ENCODE measurements at regions not wholly inside any gene's neighbourhood (a gene's known extent, or its start where the extent isn't known, plus 50 kb on each side); places are given as distances from the start of the nearest gene placed in this dataset.
A peak's percentile ranks its signal among the peaks of the same experiment; 100 is the strongest.
"Not testable (repeated sequence)": the region's sequence is repeated elsewhere in the genome, so short reads cannot be mapped to it uniquely, and the experiment has no call there.

- H3K4me1 ChIP-seq (ENCODE audit: insufficient read depth); H3K27ac ChIP-seq (ENCODE audit: low read depth); H3K4me3 ChIP-seq (ENCODE audit: low read depth, low read length); H3K36me3 ChIP-seq (ENCODE audit: insufficient read depth): not testable (repeated sequence)
- WGBS = 69% methylated on average over 6 of the region's 7 CpGs
- DNase-seq (ENCODE audit: extremely low spot score) = peak; percentile 25
These were observed 524.2 kb downstream of the CWH43 start for GRCh38 chr4:49510238-49510637.

DNA sequence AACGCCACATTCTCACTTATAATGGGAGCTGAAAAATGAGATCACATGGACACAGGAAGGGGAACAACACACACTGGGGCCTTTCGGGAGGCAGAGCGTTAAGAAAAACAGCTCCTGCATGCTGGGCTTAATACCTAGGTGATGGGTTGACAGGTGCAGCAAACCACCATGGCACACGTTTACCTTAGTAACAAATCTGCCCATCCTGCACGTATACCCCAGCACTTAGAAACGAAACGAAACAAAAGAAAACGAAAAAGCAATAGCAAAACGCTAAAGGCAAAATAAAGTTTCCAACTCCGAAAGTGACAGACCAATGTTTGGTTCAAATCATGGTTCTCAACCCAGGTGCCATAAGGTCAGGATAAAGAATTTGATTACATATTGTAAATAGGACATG is 525.3 kb downstream of the CWH43 start:
- peak; percentile 2 for DNase-seq (ENCODE audit: extremely low spot score)
- 64% methylated on average over 10 of the region's 10 CpGs for WGBS
- not testable (repeated sequence) for H3K27ac ChIP-seq (ENCODE audit: low read depth); H3K4me3 ChIP-seq (ENCODE audit: low read depth, low read length); H3K36me3 ChIP-seq (ENCODE audit: insufficient read depth); H3K4me1 ChIP-seq (ENCODE audit: insufficient read depth)

GRCh38 chr4:49511881-49512491 is 525.9 kb downstream of the CWH43 start:
- not testable (repeated sequence) for H3K4me1 ChIP-seq (ENCODE audit: insufficient read depth); H3K27ac ChIP-seq (ENCODE audit: low read depth); H3K4me3 ChIP-seq (ENCODE audit: low read depth, low read length); H3K36me3 ChIP-seq (ENCODE audit: insufficient read depth)
- peak; percentile 23 for DNase-seq (ENCODE audit: extremely low spot score)
- 66% methylated on average over 13 of the region's 13 CpGs for WGBS

GRCh38 chr4:49512641-49513545 is 526.8 kb downstream of the CWH43 start:
- not testable (repeated sequence) for H3K36me3 ChIP-seq (ENCODE audit: insufficient read depth); H3K4me1 ChIP-seq (ENCODE audit: insufficient read depth); H3K4me3 ChIP-seq (ENCODE audit: low read depth, low read length); H3K27ac ChIP-seq (ENCODE audit: low read depth)
- DNase-seq (ENCODE audit: extremely low spot score) = peak; percentile 4
- 81% methylated on average over 32 of the region's 33 CpGs for WGBS

DNA sequence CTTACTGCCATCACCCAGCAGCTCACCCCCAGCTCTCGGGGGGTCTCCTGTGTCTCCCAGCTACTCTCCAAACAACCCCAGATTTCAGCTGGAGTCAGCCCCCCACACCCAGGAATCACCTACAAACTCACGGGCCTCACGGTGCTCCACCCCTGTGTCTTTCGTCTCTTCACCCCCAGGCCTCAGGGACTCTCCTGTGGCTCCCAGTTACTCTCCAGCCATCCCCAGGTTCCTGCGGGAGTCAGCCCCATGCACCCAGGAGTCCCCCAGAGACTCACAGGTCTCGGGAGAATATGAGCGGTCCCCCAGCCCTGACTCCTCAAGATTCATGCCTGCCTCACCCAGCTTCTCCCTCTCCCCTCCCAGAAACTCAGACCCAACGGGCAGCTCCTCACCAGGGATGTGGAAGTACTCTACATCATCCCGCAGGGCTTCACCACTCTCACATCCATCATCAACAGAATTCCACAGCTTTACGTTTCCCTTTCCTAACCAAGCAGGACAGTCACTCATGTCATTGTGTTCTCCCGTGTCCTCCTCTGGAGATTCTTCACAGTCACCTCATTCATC is 527.6 kb downstream of the CWH43 start:
- 74% methylated on average over 7 of the region's 11 CpGs for WGBS
- DNase-seq (ENCODE audit: extremely low spot score); H3K27ac ChIP-seq (ENCODE audit: low read depth); H3K4me3 ChIP-seq (ENCODE audit: low read depth, low read length); H3K4me1 ChIP-seq (ENCODE audit: insufficient read depth); H3K36me3 ChIP-seq (ENCODE audit: insufficient read depth): not testable (repeated sequence)

DNA sequence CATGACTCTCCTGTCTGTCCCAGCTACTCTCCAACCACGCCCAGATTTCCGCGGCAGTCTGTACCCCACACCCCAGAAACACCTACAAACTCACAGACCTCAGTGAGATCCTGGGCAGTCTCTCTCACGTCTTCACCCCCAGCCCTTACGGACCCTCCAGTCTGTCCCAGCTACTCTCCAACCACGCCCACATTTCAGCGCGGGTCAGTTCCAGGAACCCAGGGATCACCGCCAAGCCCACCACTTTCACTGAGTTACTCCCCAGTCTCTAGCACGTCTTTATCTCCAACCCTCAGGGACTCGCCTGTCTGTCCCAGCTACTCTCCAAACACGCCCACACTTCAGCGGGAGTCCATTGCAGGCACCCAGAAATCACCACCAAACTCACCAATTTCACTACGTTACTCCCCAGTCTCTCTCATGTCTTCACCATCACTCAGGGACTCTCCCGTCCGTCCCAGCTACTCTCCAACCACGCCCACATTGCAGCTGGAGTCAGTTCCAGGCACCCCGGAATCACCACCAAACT is 528.2 kb downstream of the CWH43 start:
- H3K4me3 ChIP-seq (ENCODE audit: low read depth, low read length); H3K27ac ChIP-seq (ENCODE audit: low read depth); H3K4me1 ChIP-seq (ENCODE audit: insufficient read depth); H3K36me3 ChIP-seq (ENCODE audit: insufficient read depth): not testable (repeated sequence)
- WGBS = 66% methylated on average over 16 of the region's 18 CpGs
- DNase-seq (ENCODE audit: extremely low spot score) = peak; percentile 3

DNA sequence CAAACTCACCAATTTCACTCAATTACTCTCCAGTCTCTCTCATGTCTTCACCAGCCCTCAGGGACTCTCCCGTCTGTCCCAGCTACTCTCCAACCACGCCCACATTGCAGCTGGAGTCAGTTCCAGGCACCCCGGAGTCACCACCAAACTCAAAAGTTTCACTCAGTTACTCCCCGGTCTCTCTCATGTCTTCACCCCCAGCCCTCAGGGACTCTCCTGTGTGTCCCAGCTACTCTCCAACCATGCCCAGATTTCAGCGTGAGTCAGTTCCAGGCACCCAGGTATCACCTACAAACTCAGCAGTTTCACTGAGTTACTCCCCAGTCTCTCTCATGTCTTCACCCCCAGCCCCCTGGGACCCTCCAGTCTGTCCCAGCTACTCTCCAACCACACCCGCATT is 528.8 kb downstream of the CWH43 start:
- not testable (repeated sequence) for H3K4me1 ChIP-seq (ENCODE audit: insufficient read depth); H3K27ac ChIP-seq (ENCODE audit: low read depth); H3K36me3 ChIP-seq (ENCODE audit: insufficient read depth); H3K4me3 ChIP-seq (ENCODE audit: low read depth, low read length); DNase-seq (ENCODE audit: extremely low spot score)
- 66% methylated on average over 6 of the region's 6 CpGs for WGBS

- 70% methylated on average over 10 of the region's 10 CpGs for WGBS
These were observed 529.2 kb downstream of the CWH43 start for GRCh38 chr4:49515241-49515640.

DNA sequence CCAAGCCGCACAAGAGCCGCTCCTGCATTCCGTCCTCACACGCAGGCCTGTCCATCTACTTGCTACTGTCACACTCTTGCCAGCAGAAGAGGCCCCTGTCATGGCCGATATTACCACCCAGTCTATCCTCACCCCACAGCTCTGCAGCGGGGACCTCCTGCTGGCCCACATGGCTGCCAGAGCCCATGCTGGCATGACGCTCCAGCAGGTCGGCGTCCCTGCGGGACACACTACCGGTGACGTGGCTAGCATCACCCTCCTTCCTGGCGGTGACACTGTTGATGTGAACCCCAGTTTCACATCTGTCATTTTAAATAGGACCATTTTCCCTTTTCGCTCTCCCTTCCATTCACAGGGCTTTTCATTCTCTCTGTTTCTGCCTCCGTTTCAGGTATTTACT is 530.0 kb downstream of the CWH43 start:
- not testable (repeated sequence) for H3K4me1 ChIP-seq (ENCODE audit: insufficient read depth); DNase-seq (ENCODE audit: extremely low spot score); H3K36me3 ChIP-seq (ENCODE audit: insufficient read depth); H3K27ac ChIP-seq (ENCODE audit: low read depth); H3K4me3 ChIP-seq (ENCODE audit: low read depth, low read length)
- WGBS = 79% methylated on average over 15 of the region's 15 CpGs

More at GRCh38 chr4:49515241-49515640, 529.2 kb downstream of the CWH43 start:
- not testable (repeated sequence) for H3K4me3 ChIP-seq (ENCODE audit: low read depth, low read length); H3K27ac ChIP-seq (ENCODE audit: low read depth); H3K4me1 ChIP-seq (ENCODE audit: insufficient read depth); DNase-seq (ENCODE audit: extremely low spot score); H3K36me3 ChIP-seq (ENCODE audit: insufficient read depth)

GRCh38 chr4:49516796-49517195 is 530.7 kb downstream of the CWH43 start:
- H3K4me3 ChIP-seq (ENCODE audit: low read depth, low read length) = no peak overlapping the region
- no peak for DNase-seq (ENCODE audit: extremely low spot score)
- no peak overlapping the region for H3K27ac ChIP-seq (ENCODE audit: low read depth)
- no peaks in the 10 kb centered on the region for H3K4me1 ChIP-seq (ENCODE audit: insufficient read depth)
- 67% methylated on average over 15 of the region's 15 CpGs for WGBS
- no peaks in the 10 kb centered on the region for H3K36me3 ChIP-seq (ENCODE audit: insufficient read depth)

- not testable (repeated sequence) for DNase-seq (ENCODE audit: extremely low spot score); H3K27ac ChIP-seq (ENCODE audit: low read depth); H3K4me1 ChIP-seq (ENCODE audit: insufficient read depth); H3K36me3 ChIP-seq (ENCODE audit: insufficient read depth); H3K4me3 ChIP-seq (ENCODE audit: low read depth, low read length)
- WGBS = 81% methylated on average over 22 of the region's 23 CpGs
These were observed 531.6 kb downstream of the CWH43 start for GRCh38 chr4:49517485-49518205.

- 70% methylated on average over 36 of the region's 48 CpGs for WGBS
- not testable (repeated sequence) for H3K4me3 ChIP-seq (ENCODE audit: low read depth, low read length); H3K27ac ChIP-seq (ENCODE audit: low read depth); DNase-seq (ENCODE audit: extremely low spot score); H3K36me3 ChIP-seq (ENCODE audit: insufficient read depth); H3K4me1 ChIP-seq (ENCODE audit: insufficient read depth)
These were observed 533.3 kb downstream of the CWH43 start for GRCh38 chr4:49519150-49520035.

Data from urinary bladder (tissue), 3 donors.